Smooth muscle cell (in vitro differentiated cells): ENCODE measurements at regions not wholly inside any gene's neighbourhood (a gene's known extent, or its start where the extent isn't known, plus 50 kb on each side); places are given as distances from the start of the nearest gene placed in this dataset.
"Not testable (repeated sequence)": the region's sequence is repeated elsewhere in the genome, so short reads cannot be mapped to it uniquely, and the experiment has no call there.

ENCODE experiments used
- DNase-seq: peaks from one replicate; lab custom pipeline; 2025; ENCODE audit not compliant: unreplicated experiment; lab: John Stamatoyannopoulos, UW
- H2AFZ ChIP-seq: fragments of 200-600 bp; sonication (generic); 2 replicates; pipeline ENCODE4 v1.6.0; 2016; ENCODE audit warnings: antibody characterized with exemption, low read depth, mild to moderate bottlenecking
- H3F3A ChIP-seq: fragments of 200-600 bp; sonication (generic); 2 replicates; pipeline ENCODE4 v1.6.0; 2017; ENCODE audit warnings: antibody characterized with exemption, low read depth
- H3K27ac ChIP-seq: fragments of 200-600 bp; sonication (generic); 2 replicates; pipeline ENCODE4 v1.5.1; 2016; ENCODE audit warnings: low read depth, mild to moderate bottlenecking
- H3K27me3 ChIP-seq: fragments of 200-600 bp; sonication (generic); 2 replicates; pipeline ENCODE4 v1.6.1; 2016; ENCODE audit warnings: low read depth, mild to moderate bottlenecking
- H3K36me3 ChIP-seq: fragments of 200-600 bp; sonication (generic); 2 replicates; pipeline ENCODE4 v1.5.1; 2016; ENCODE audit warnings: low read depth
- H3K4me1 ChIP-seq: fragments of 200-600 bp; sonication (generic); 2 replicates; pipeline ENCODE4 v1.5.1; 2016; ENCODE audit warnings: low read depth
- H3K4me2 ChIP-seq: fragments of 200-600 bp; sonication (generic); 2 replicates; pipeline ENCODE4 v1.6.0; 2016; ENCODE audit warnings: mild to moderate bottlenecking
- H3K4me3 ChIP-seq: fragments of 200-600 bp; sonication (generic); 2 replicates; pipeline ENCODE4 v1.5.1; 2016; ENCODE audit warnings: mild to moderate bottlenecking
- H3K79me2 ChIP-seq: fragments of 200-600 bp; sonication (generic); 2 replicates; pipeline ENCODE4 v1.6.0; 2016; ENCODE audit warnings: low read depth, mild to moderate bottlenecking
- H3K9ac ChIP-seq: fragments of 200-600 bp; sonication (generic); 2 replicates; pipeline ENCODE4 v1.6.0; 2016; ENCODE audit warnings: low read depth
- H3K9me3 ChIP-seq: fragments of 200-600 bp; sonication (generic); replicated peaks from 2 replicates; pipeline ENCODE4 v1.5.1; 2016; ENCODE audit warnings: low read depth
- H4K20me1 ChIP-seq: fragments of 200-600 bp; sonication (generic); 2 replicates; pipeline ENCODE4 v1.6.0; 2016; ENCODE audit warnings: low read depth
- WGBS: methylation state at CpG from one replicate; pipeline ENCODE4 v1.1.7; 2016; ENCODE audit warnings: low lambda C conversion rate; 5-methylcytosine and 5-hydroxymethylcytosine counted together
- TF ChIP-seq, protein P1 (sequence below): fragments of 200-600 bp; sonication (generic); IDR thresholded peaks from 2 replicates; pipeline ENCODE4 v1.5.1; 2017; ENCODE audit warnings: borderline replicate concordance, mild to moderate bottlenecking, antibody characterized with exemption; ENCODE audit not compliant: insufficient read depth, poor library complexity, severe bottlenecking

DNA sequence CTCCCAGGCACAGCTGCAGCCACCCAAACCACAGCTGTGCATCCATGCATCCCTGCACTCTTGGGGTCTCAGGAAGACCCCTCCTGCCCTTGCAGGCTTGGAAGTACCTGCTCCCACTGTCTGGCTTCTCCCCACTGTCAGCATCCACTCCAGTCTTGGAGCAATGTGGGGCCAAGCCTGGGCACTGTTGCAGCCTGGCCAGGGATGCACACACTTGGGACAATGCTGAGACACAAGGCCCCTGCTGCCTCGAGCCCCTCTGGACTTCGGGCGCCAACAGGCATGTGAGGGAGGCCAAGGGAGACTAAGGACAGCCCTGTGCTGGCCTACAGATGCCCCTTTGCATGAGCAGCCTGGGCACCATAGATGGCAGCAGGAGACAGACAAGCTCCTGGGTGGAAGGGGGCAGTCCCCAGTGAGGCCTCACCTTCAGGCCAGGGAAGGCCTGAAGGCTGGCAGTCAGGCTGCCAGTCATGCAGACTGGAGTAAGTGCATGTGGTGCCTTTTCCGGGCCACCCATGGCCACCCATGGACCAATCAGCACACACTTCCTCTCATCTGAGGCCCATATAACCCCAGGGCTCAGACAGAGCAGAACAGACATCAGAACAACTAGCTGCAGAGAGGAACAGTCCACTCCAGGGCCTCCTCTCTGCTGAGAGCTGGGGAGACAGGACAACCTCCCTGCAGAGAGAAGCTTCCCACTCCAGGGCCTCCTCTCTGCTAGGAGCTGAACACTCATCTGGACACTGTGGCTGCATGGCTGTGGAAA, 219.0 kb downstream of the VGLL3 start:
- Histone ChIP-seq H3K4me3 (no peak overlapping the region), H3K4me2 (no peak overlapping the region), H3K79me2 (no peaks in the 10 kb centered on the region), H3K27ac (no peak overlapping the region), H3K36me3 (no peaks in the 10 kb centered on the region), H3F3A (no peaks in the 10 kb centered on the region), H3K9me3 (no peaks in the 10 kb centered on the region), H3K4me1 (peaks cover 4% of the 10 kb centered on the region), H3K27me3 (no peaks in the 10 kb centered on the region), H3K9ac (no peak overlapping the region), H4K20me1 (no peaks in the 10 kb centered on the region), H2AFZ (no peak overlapping the region)
- 93% methylated on average over 4 of the region's 4 CpGs for WGBS
- TF ChIP-seq, protein P1, sequence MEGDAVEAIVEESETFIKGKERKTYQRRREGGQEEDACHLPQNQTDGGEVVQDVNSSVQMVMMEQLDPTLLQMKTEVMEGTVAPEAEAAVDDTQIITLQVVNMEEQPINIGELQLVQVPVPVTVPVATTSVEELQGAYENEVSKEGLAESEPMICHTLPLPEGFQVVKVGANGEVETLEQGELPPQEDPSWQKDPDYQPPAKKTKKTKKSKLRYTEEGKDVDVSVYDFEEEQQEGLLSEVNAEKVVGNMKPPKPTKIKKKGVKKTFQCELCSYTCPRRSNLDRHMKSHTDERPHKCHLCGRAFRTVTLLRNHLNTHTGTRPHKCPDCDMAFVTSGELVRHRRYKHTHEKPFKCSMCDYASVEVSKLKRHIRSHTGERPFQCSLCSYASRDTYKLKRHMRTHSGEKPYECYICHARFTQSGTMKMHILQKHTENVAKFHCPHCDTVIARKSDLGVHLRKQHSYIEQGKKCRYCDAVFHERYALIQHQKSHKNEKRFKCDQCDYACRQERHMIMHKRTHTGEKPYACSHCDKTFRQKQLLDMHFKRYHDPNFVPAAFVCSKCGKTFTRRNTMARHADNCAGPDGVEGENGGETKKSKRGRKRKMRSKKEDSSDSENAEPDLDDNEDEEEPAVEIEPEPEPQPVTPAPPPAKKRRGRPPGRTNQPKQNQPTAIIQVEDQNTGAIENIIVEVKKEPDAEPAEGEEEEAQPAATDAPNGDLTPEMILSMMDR: no peak
- DNase-seq: no peak

DNA sequence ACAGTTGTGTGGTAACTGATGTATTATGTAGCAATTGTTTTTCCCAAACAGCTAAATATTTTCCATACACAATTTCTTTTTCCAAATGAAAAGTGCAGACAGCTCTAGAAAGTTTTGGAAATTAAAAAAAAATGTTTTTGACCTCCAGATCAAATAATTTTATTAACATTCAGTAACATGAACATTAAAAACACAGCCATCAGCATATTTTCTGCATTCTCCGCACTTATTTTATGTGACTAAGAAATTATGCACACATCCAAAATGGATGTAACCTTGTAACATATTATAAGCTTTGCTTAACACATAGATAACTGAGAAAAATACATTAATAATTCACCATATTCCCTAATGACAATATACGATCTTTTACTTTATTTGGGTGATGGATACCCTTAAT, 224.6 kb downstream of the VGLL3 start:
- WGBS: 91% methylated on average over 2 of the region's 2 CpGs
- no peak overlapping the region for H3K9ac ChIP-seq
- H3K4me2 ChIP-seq: no peak overlapping the region
- H4K20me1 ChIP-seq: no peaks in the 10 kb centered on the region
- peaks cover 4% of the 10 kb centered on the region for H3K4me1 ChIP-seq
- DNase-seq: no peak
- no peaks in the 10 kb centered on the region for H3K27me3 ChIP-seq
- no peak overlapping the region for H2AFZ ChIP-seq
- H3K9me3 ChIP-seq: no peaks in the 10 kb centered on the region
- no peak overlapping the region for H3K4me3 ChIP-seq
- no peaks in the 10 kb centered on the region for H3F3A ChIP-seq
- no peaks in the 10 kb centered on the region for H3K79me2 ChIP-seq
- TF ChIP-seq, protein P1: no peak
- no peaks in the 10 kb centered on the region for H3K36me3 ChIP-seq
- no peak overlapping the region for H3K27ac ChIP-seq

- not testable (repeated sequence) for H3K27ac ChIP-seq, H3K79me2 ChIP-seq, H3K4me3 ChIP-seq, H3K9me3 ChIP-seq, H3K4me2 ChIP-seq, H3K36me3 ChIP-seq, H3K27me3 ChIP-seq, H4K20me1 ChIP-seq, H3K4me1 ChIP-seq, DNase-seq, H3K9ac ChIP-seq, H3F3A ChIP-seq, H2AFZ ChIP-seq
- 98% methylated on average over 25 of the region's 44 CpGs for WGBS
Observed at GRCh38 chr3:86757322-86758179, 233.4 kb downstream of the VGLL3 start.

DNA sequence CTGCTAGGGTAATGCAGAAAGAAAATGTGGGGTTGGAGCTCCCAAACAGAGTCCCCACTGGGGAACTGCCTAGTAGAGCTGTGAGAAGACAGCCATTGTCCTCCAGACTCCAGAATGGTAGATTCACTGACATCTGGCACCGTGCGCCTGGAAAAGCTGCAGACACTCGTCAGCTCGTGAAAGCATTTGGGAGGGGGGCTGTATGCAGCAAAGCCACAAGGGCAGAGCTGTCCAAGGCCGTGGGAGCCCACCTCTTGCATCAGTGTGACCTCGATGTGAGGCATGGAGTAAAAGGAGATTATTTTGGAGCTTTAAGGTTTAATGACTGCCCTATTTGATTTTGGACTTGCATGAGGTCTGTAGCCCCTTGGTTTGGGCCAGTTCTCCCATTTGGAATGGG, 242.9 kb downstream of the VGLL3 start:
- DNase-seq: no peak
- H3F3A ChIP-seq: no peaks in the 10 kb centered on the region
- H3K36me3 ChIP-seq: no peaks in the 10 kb centered on the region
- no peak overlapping the region for H3K27ac ChIP-seq
- no peak overlapping the region for H3K4me3 ChIP-seq
- WGBS: 90% methylated on average over 6 of the region's 6 CpGs
- no peak overlapping the region for H3K9ac ChIP-seq
- H3K79me2 ChIP-seq: no peaks in the 10 kb centered on the region
- no peak overlapping the region for H3K4me2 ChIP-seq
- H3K27me3 ChIP-seq: no peaks in the 10 kb centered on the region
- H4K20me1 ChIP-seq: no peaks in the 10 kb centered on the region
- H2AFZ ChIP-seq: no peak overlapping the region
- TF ChIP-seq, protein P1: no peak
- H3K4me1 ChIP-seq: no peaks in the 10 kb centered on the region
- no peaks in the 10 kb centered on the region for H3K9me3 ChIP-seq
